GM12864 (cell line): ENCODE measurements at regions not wholly inside any gene's neighbourhood (a gene's known extent, or its start where the extent isn't known, plus 50 kb on each side); places are given as distances from the start of the nearest gene placed in this dataset.

Experiments used
- DNase-seq: peaks from one replicate; pipeline ENCODE4 v3.0.0-alpha.2; 2011; ENCODE audit warnings: low read depth
- H3K4me3 ChIP-seq: 2 replicates; pipeline ENCODE4 v1.5.1; 2011; ENCODE audit warnings: mild to moderate bottlenecking, low read depth, low read length, control low read depth
- CTCF ChIP-seq: IDR thresholded peaks from 2 replicates; pipeline ENCODE4 v1.5.1; 2011; ENCODE audit warnings: low read depth, mild to moderate bottlenecking, moderate library complexity, low read length, control low read depth, inconsistent platforms; ENCODE audit errors: missing control alignments

- no peak overlapping the region for H3K4me3 ChIP-seq
- DNase-seq: no peak
- no peak for TF ChIP-seq CTCF
These were observed 383.4 kb downstream of the ENC1 start for GRCh38 chr5:74257060-74257527.

- no peak for TF ChIP-seq CTCF
- DNase-seq: no peak
- H3K4me3 ChIP-seq: no peak overlapping the region
These were observed 384.7 kb downstream of the ENC1 start for GRCh38 chr5:74255692-74256392.

- no peak overlapping the region for H3K4me3 ChIP-seq
- no peak for TF ChIP-seq CTCF
- no peak for DNase-seq
These were observed 386.3 kb downstream of the ENC1 start for GRCh38 chr5:74254257-74254656.

GRCh38 chr5:74252044-74252443, 388.5 kb downstream of the ENC1 start:
- H3K4me3 ChIP-seq: no peak overlapping the region
- no peak for DNase-seq
- no peak for TF ChIP-seq CTCF

- DNase-seq: no peak
- no peak for TF ChIP-seq CTCF
- no peak overlapping the region for H3K4me3 ChIP-seq
These were observed 389.1 kb downstream of the ENC1 start for GRCh38 chr5:74251141-74252035.

- TF ChIP-seq CTCF: no peak
- H3K4me3 ChIP-seq: no peak overlapping the region
- no peak for DNase-seq
These were observed 390.0 kb downstream of the ENC1 start for GRCh38 chr5:74250304-74251102.
